ENCODE measurements at regions not wholly inside any gene's neighbourhood (a gene's known extent, or its start where the extent isn't known, plus 50 kb on each side); places are given as distances from the start of the nearest gene placed in this dataset.
"Not testable (repeated sequence)": the region's sequence is repeated elsewhere in the genome, so short reads cannot be mapped to it uniquely, and the experiment has no call there.

DNA sequence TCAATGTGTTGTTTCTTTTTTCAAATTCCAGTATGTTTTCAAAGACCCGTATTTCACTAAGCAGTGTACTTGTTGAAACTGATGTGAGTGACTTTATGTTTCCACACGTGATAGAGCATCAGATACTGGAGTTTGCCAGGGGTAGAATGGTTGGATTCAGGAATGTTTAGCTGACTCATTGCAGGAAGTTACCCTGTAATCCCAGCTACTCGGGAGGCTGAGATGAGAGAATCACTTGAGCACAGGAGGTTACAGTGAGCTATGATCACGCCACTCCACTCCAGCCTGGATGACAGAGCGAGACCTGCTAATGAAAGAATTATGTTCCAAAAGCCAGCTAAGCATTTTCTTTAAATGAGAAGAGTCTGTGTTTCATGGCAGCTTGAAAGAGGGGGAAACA lies 147.6 kb downstream of the RBMX2 start:
- TF ChIP-seq POLR2A (IDR thresholded peaks at IDR 0.05), result not testable (repeated sequence)
- TF ChIP-seq, protein P1, sequence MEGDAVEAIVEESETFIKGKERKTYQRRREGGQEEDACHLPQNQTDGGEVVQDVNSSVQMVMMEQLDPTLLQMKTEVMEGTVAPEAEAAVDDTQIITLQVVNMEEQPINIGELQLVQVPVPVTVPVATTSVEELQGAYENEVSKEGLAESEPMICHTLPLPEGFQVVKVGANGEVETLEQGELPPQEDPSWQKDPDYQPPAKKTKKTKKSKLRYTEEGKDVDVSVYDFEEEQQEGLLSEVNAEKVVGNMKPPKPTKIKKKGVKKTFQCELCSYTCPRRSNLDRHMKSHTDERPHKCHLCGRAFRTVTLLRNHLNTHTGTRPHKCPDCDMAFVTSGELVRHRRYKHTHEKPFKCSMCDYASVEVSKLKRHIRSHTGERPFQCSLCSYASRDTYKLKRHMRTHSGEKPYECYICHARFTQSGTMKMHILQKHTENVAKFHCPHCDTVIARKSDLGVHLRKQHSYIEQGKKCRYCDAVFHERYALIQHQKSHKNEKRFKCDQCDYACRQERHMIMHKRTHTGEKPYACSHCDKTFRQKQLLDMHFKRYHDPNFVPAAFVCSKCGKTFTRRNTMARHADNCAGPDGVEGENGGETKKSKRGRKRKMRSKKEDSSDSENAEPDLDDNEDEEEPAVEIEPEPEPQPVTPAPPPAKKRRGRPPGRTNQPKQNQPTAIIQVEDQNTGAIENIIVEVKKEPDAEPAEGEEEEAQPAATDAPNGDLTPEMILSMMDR (IDR thresholded peaks at IDR 0.05), result not testable (repeated sequence)
